HL-60 (cell line): ENCODE measurements at regions not wholly inside any gene's neighbourhood (a gene's known extent, or its start where the extent isn't known, plus 50 kb on each side); places are given as distances from the start of the nearest gene placed in this dataset.

ENCODE experiments used
- DNase-seq, 2 experiments: peaks; one replicate each; pipeline ENCODE4 v3.0.0-alpha.2; 2010 to 2020; ENCODE audit warnings: low read depth in 1 of 2, low spot score in 1 of 2
- H3K27ac ChIP-seq: fragments of 250-450 bp; sonication (Bioruptor Pico); replicated peaks from 2 replicates; pipeline ENCODE4 v1.5.1; 2020; ENCODE audit warnings: mild to moderate bottlenecking, moderate library complexity
- H3K27me3 ChIP-seq: fragments of 250-450 bp; sonication (Bioruptor Pico); 2 replicates; pipeline ENCODE4 v1.5.1; 2021; ENCODE audit warnings: mild to moderate bottlenecking, moderate library complexity; ENCODE audit not compliant: insufficient read depth, poor library complexity, severe bottlenecking
- H3K4me3 ChIP-seq: replicated peaks from 2 replicates; pipeline ENCODE4 v1.5.1; 2011; ENCODE audit warnings: mild to moderate bottlenecking, control low read depth, low read length; ENCODE audit not compliant: insufficient read depth
- GABPA ChIP-seq: IDR thresholded peaks from 2 replicates; pipeline ENCODE4 v1.6.1; 2012; ENCODE audit warnings: low read depth
- POLR2AphosphoS5 ChIP-seq: IDR thresholded peaks from 2 replicates; pipeline ENCODE4 v1.6.1; 2012; ENCODE audit warnings: low read depth
- SPI1 ChIP-seq: IDR thresholded peaks from 2 replicates; pipeline ENCODE4 v1.6.1; 2012; ENCODE audit warnings: low read depth, mild to moderate bottlenecking, borderline replicate concordance
- TF ChIP-seq, protein P1 (sequence below): IDR thresholded peaks from one replicate; pipeline ENCODE4 v1.5.1; 2011; ENCODE audit warnings: low read length, control low read depth, inconsistent platforms; ENCODE audit not compliant: insufficient read depth
- TF ChIP-seq, protein P2 (sequence below): IDR thresholded peaks from 2 replicates; pipeline ENCODE4 v1.6.1; 2012; ENCODE audit warnings: low read depth; ENCODE audit not compliant: insufficient replicate concordance

DNA sequence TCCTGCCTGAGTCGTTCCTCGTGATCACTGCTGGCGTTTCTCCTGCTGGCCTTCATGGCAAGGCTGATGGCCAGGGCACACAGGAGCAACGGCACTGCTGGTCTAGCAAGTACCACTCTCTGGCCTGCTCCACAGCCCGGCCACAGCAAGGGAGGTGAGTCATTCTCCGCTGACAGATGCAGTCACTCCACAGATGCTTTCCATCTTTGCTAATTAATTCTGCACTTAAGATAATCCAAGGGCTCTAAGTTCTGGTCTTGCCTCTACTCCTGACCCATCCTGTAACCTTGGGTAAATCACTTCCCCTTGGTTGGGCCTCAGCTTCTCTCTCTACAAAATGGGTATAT lies 244.4 kb downstream of the RPS24 start:
- H3K27me3 ChIP-seq, result no peaks in the 10 kb centered on the region
- H3K27ac ChIP-seq, result no peak overlapping the region
- TF ChIP-seq POLR2AphosphoS5 (no peak), GABPA (no peak), SPI1 (no peak)
- H3K4me3 ChIP-seq, result no peak overlapping the region
- DNase-seq, result no peak

DNA sequence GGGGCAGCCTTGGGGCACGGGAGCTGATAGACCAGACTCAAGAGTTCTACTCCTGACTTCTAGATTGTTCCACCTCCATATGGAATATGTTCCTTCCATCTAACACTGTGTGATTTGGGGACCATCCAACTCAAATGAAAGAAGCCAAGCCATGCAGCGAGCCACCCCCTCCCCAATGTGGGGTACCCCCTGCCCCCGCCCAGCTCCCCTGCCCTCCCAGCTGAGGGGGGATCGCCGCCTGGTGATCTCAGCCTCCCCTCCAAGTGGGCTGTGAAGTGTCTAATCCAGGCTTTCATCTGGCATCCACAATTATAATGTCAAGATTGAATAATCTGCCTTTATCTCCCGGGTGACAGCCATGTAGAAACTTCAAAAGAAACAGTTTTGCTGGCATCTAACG lies 246.1 kb downstream of the RPS24 start:
- TF ChIP-seq, protein P1, sequence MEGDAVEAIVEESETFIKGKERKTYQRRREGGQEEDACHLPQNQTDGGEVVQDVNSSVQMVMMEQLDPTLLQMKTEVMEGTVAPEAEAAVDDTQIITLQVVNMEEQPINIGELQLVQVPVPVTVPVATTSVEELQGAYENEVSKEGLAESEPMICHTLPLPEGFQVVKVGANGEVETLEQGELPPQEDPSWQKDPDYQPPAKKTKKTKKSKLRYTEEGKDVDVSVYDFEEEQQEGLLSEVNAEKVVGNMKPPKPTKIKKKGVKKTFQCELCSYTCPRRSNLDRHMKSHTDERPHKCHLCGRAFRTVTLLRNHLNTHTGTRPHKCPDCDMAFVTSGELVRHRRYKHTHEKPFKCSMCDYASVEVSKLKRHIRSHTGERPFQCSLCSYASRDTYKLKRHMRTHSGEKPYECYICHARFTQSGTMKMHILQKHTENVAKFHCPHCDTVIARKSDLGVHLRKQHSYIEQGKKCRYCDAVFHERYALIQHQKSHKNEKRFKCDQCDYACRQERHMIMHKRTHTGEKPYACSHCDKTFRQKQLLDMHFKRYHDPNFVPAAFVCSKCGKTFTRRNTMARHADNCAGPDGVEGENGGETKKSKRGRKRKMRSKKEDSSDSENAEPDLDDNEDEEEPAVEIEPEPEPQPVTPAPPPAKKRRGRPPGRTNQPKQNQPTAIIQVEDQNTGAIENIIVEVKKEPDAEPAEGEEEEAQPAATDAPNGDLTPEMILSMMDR, result no peak
- TF ChIP-seq GABPA, result no peak
- TF ChIP-seq POLR2AphosphoS5, result no peak
- TF ChIP-seq, protein P2, sequence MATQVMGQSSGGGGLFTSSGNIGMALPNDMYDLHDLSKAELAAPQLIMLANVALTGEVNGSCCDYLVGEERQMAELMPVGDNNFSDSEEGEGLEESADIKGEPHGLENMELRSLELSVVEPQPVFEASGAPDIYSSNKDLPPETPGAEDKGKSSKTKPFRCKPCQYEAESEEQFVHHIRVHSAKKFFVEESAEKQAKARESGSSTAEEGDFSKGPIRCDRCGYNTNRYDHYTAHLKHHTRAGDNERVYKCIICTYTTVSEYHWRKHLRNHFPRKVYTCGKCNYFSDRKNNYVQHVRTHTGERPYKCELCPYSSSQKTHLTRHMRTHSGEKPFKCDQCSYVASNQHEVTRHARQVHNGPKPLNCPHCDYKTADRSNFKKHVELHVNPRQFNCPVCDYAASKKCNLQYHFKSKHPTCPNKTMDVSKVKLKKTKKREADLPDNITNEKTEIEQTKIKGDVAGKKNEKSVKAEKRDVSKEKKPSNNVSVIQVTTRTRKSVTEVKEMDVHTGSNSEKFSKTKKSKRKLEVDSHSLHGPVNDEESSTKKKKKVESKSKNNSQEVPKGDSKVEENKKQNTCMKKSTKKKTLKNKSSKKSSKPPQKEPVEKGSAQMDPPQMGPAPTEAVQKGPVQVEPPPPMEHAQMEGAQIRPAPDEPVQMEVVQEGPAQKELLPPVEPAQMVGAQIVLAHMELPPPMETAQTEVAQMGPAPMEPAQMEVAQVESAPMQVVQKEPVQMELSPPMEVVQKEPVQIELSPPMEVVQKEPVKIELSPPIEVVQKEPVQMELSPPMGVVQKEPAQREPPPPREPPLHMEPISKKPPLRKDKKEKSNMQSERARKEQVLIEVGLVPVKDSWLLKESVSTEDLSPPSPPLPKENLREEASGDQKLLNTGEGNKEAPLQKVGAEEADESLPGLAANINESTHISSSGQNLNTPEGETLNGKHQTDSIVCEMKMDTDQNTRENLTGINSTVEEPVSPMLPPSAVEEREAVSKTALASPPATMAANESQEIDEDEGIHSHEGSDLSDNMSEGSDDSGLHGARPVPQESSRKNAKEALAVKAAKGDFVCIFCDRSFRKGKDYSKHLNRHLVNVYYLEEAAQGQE, result no peak
- TF ChIP-seq SPI1, result no peak
- no peaks in the 10 kb centered on the region for H3K27me3 ChIP-seq
- H3K27ac ChIP-seq, result no peak overlapping the region
- no peak overlapping the region for H3K4me3 ChIP-seq
- no peak for DNase-seq

DNA sequence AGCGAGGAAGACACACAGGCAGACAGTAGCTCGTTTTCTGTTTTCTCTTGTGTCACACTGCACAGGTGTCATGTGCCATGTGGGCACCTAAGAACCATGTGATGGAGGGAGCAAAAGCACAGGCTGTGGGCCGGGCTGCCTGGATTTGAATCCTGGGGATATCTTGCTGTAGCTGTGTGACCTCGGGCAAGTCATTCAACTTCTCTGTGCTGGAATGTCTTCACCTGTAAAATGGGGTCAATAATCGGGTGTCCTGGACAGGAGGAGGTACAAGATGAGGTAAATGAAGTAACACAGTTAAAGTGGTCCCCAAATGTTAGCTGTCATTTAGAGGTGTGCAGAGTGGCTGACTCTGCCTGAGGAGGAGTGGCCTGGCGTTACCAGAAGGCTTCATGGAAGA lies 246.9 kb downstream of the RPS24 start:
- Histone ChIP-seq H3K27ac (no peak overlapping the region), H3K27me3 (no peaks in the 10 kb centered on the region), H3K4me3 (no peak overlapping the region)
- no peak for DNase-seq
- no peak for TF ChIP-seq SPI1
- TF ChIP-seq, protein P2, result no peak
- TF ChIP-seq, protein P1, result no peak
- TF ChIP-seq GABPA, result no peak
- TF ChIP-seq POLR2AphosphoS5, result no peak

DNA sequence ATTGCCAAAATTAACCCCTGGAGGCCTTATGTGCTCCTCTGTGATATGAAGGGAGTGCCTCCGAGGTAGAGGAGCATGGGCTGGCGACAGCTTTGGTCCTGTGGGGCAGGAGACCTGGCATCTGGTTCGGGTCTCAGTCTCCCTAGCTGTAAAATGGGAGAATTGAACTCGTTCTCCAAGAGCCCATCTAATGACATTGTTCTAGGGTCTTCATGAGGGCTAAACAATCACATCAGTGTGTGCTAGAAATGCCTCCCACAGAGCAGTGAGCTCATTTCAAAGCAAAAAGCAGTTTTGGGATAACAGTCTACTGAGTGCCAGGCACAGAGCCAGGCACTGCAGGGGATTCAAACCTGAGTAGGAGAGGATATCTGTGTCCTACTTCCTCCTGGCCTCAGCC lies 248.0 kb downstream of the RPS24 start:
- TF ChIP-seq POLR2AphosphoS5 (no peak), GABPA (no peak)
- TF ChIP-seq, protein P1, result no peak
- TF ChIP-seq, protein P2, result no peak
- Histone ChIP-seq H3K27ac (no peak overlapping the region), H3K4me3 (no peak overlapping the region), H3K27me3 (no peaks in the 10 kb centered on the region)
- DNase-seq, result no peak
